Stimulated activated CD4-positive, alpha-beta T cell treated with anti-CD3 and anti-CD28 coated beads, Interleukin-2, amount 100 ng/mL, for 24 hours (primary cell): ENCODE measurements at regions not wholly inside any gene's neighbourhood (a gene's known extent, or its start where the extent isn't known, plus 50 kb on each side); places are given as distances from the start of the nearest gene placed in this dataset.

ENCODE experiments used
- DNase-seq, 2 donors: peaks; one replicate each; pipeline ENCODE4 v3.0.0-alpha.2; 2020

GRCh38 chr18:40708726-40709125 is 1246.3 kb upstream of the PIK3C3 start:
- no peak for DNase-seq

GRCh38 chr18:40707797-40708196 is 1247.2 kb upstream of the PIK3C3 start:
- no peak for DNase-seq

- no peak for DNase-seq
These were observed 1256.9 kb upstream of the PIK3C3 start for GRCh38 chr18:40698129-40698528.

- no peak for DNase-seq
These were observed 1259.5 kb upstream of the PIK3C3 start for GRCh38 chr18:40695526-40695925.

DNA sequence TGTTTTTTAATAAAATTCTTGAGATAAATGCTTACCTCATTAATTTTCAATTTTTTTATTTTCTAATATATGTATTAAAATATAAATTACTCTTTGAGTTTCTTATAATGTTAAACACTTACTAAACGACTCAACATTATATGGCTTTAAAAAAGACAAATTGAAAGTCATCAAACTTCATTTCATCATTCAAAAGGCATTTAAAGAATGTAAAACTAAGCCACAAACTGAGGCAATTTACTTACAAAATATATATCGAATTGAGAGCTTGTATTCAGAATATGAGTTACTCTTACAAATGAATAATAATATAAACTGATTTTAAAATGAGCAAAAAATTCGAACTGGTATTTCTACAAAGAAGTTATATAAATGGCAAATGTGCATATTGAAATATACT is 1262.2 kb upstream of the PIK3C3 start:
- no peak for DNase-seq

DNA sequence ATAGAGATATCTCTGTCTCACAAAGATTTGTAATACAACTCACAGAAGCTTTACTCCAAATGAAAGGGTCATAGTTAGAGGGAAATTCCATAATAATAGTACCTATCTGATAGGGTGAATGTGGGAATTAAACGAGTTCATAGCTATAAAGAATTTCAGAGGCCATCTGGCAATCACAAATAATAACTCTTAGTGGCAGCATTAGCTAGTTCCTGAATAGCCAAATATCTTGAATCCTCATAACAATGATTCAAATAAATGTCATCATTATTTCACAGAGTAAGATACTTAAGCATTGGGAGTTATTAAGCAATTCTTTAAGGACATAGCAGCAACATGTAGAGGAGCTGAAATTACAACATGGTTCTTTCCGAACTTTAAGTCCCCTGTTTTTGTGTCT is 1265.0 kb upstream of the PIK3C3 start:
- no peak for DNase-seq

DNA sequence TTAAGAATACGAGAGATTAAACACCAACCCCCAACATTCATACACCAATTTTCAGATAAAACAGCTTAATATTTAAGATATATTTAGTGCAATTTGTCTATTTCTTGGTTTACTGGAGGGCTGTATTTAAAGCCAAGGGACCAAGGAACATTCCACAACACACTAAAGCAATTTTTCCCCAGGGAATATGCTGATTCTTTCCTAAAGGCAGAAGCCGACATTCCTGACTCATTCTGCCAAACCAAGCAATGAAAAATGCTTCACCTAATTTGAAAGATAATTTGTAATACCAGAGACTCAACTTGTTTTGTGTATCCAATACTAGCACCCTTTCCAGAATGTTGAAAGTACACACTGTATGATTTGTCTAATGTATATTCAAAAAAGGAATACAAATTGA is 1267.6 kb upstream of the PIK3C3 start:
- no peak for DNase-seq

GRCh38 chr18:40686836-40687235 is 1268.2 kb upstream of the PIK3C3 start:
- no peak for DNase-seq

DNA sequence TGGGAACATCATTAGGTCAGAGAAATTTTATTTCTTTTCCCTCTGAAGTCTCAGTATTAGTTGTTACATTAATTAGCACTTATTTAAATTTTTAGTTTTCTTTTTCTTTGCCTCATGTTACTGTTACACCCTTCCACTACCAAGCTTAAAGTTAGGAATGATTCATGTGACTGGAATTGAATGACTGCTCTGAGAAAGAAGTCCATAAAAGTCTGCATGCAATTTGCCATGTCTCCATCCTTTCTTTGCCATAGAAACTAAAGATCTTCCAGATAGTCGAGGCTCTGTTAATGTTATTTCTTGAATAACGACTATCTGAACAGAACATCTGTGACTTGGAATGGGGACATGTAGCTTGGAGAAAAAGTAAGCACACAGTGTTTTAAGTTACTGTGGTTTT is 1269.8 kb upstream of the PIK3C3 start:
- DNase-seq = no peak

DNA sequence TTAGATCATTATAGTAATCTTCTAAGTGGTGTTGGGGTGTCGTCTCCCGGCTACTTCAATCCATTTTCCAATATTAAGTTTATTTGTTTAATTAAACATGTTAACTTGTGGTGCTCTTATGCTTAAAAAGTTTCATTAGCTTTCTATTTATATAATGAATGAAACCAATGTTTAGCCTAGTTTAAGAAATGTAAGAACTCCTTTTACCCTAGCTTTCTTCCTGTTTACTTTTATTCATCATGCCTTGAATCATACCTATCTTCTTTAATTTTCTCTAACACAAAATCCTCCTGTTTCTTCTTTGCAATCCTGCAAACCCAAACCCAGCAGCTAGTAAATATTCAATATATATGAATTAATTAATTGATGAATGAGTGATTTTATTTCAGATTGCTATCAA is 1276.7 kb upstream of the PIK3C3 start:
- DNase-seq = no peak

DNA sequence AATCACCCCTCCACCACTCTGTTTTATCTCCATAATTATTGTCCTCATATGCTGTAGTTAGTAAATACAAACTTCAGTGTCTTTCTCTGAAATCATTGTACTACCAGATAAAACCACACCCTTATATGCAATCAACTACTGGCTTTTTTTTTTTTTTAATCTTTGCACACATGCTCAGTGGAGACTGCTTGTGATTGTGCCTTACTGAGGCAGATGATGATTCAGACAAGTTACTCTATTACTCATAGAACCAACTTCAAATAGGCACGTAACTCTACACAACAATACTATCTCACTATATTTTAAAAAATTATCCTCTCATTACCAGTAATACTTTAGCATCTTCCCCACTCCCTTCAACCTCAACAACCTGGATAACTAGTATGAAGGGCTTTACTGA is 1278.4 kb upstream of the PIK3C3 start:
- no peak for DNase-seq

DNA sequence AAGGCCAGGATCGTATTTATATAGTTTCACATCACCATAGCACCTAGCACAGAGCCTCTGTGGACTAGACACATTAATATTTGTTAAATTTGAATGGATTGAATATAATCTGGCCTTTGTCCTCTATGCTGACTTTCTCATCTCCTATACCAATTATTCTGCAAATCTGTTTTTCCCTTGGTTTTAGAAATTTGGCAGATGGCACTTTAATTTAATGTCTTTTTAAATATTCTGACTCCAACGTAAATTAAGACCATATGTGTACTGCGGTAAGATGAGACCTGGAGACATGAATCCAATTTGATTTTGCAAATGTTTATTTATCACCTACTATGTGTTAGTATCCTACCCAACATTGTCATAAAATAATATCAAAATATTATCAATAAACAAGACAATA is 1281.9 kb upstream of the PIK3C3 start:
- no peak for DNase-seq

GRCh38 chr18:40672590-40672989 is 1282.4 kb upstream of the PIK3C3 start:
- no peak for DNase-seq

GRCh38 chr18:40670668-40671375 is 1284.2 kb upstream of the PIK3C3 start:
- DNase-seq = no peak

DNA sequence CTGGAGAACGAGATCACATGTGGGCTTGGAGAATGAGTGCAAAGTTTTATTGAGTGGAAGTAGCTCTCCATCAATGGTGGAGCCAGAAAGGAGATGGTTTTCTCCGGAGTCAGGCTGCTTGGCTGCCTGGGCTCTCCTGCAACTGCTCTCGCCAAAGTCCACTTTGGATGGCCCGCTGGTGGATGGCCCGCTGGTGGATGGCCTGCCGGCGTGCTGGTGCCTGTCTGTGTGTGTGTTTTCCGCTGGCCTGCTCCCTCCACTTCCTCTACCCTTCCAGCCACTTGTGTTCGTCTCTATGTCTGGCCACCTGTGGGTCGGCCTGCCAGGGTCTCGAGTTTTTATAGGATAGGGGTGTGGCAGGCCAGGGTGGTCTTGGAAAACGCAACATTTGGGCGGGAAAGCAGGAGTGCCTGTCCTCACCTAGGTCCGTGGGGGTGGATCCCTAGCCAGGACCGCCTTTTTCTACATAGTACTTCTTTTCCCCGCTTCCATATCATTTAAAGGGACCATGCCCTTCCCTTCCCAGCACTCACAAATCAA is 1292.1 kb upstream of the PIK3C3 start:
- DNase-seq = no peak

- no peak for DNase-seq
These were observed 1301.4 kb upstream of the PIK3C3 start for GRCh38 chr18:40653682-40654081.

- no peak for DNase-seq
These were observed 1302.7 kb upstream of the PIK3C3 start for GRCh38 chr18:40652321-40652720.

DNA sequence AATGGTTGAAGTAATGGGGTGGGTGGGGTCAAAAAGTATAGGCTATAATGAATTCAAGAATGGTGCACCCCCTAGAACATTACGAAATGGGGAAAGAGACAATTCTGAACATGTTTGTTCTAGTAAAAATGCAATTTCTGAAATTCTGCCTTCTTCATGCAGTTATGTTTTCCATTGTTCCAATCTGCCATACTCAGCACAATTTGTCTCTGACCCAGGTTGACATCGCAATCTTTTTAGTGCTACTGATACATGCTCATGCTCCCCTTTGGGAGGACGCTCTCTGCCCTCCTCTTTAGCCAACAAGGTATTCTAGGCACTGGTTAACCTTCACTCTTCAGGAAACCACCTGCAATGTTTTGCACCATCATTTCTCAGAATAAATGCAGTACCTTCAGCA is 1303.9 kb upstream of the PIK3C3 start:
- DNase-seq = no peak

- DNase-seq = no peak
These were observed 1312.3 kb upstream of the PIK3C3 start for GRCh38 chr18:40642692-40643229.

GRCh38 chr18:40631319-40631718 is 1323.7 kb upstream of the PIK3C3 start:
- no peak for DNase-seq

GRCh38 chr18:40630496-40630895 is 1324.5 kb upstream of the PIK3C3 start:
- no peak for DNase-seq

GRCh38 chr18:40624959-40625358 is 1330.1 kb upstream of the PIK3C3 start:
- no peak for DNase-seq

DNA sequence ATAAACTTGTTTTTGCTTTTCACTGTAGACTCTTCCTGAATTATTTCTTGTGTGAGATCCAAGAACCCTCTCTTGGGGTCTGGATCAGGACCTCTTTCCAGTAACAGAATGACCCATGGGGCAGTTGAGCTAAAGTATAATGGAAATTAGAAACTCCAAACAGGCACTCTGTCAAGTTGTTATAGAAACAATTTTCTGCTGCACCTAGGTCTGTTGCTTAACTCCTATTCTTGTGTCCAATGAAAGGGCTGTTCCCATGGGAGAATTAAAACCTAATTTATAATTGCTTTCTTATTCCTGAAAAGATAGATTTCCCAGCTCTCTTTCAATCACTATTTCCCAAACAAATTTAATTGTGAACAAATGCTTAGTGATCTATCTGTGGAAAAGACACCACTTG is 1341.3 kb upstream of the PIK3C3 start:
- no peak for DNase-seq

GRCh38 chr18:40612356-40612755 is 1342.7 kb upstream of the PIK3C3 start:
- DNase-seq = no peak

- DNase-seq = no peak
These were observed 1346.8 kb upstream of the PIK3C3 start for GRCh38 chr18:40608226-40608625.
